ENCODE measurements at regions not wholly inside any gene's neighbourhood (a gene's known extent, or its start where the extent isn't known, plus 50 kb on each side); places are given as distances from the start of the nearest gene placed in this dataset.

- TF ChIP-seq, protein P1, sequence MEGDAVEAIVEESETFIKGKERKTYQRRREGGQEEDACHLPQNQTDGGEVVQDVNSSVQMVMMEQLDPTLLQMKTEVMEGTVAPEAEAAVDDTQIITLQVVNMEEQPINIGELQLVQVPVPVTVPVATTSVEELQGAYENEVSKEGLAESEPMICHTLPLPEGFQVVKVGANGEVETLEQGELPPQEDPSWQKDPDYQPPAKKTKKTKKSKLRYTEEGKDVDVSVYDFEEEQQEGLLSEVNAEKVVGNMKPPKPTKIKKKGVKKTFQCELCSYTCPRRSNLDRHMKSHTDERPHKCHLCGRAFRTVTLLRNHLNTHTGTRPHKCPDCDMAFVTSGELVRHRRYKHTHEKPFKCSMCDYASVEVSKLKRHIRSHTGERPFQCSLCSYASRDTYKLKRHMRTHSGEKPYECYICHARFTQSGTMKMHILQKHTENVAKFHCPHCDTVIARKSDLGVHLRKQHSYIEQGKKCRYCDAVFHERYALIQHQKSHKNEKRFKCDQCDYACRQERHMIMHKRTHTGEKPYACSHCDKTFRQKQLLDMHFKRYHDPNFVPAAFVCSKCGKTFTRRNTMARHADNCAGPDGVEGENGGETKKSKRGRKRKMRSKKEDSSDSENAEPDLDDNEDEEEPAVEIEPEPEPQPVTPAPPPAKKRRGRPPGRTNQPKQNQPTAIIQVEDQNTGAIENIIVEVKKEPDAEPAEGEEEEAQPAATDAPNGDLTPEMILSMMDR (conservative IDR thresholded peaks at IDR 0.05; ENCODE audit: low read depth, low read length), result no peak
- TF ChIP-seq EZH2 (IDR thresholded peaks at IDR 0.05; ENCODE audit: low read length, unreplicated experiment) (no peak), EZH2phosphoT487 (IDR thresholded peaks at IDR 0.05; ENCODE audit: borderline replicate concordance, low read length) (no peak)
Measured at GRCh38 chr17:71409137-71409536, 711.7 kb upstream of the SOX9 start.
